Fibroblast of the aortic adventitia (primary cell): ENCODE measurements at regions not wholly inside any gene's neighbourhood (a gene's known extent, or its start where the extent isn't known, plus 50 kb on each side); places are given as distances from the start of the nearest gene placed in this dataset.

Experiments
- DNase-seq: peaks from one replicate; pipeline ENCODE4 v3.0.0-alpha.2; 2010; ENCODE audit warnings: low read depth
- H3K4me3 ChIP-seq: 2 replicates; pipeline ENCODE4 v1.5.1; 2011; ENCODE audit warnings: low read depth, mild to moderate bottlenecking, control low read depth, low read length, moderate library complexity
- TF ChIP-seq, protein P1 (sequence below): IDR thresholded peaks from 2 replicates; pipeline ENCODE4 v1.5.1; 2011; ENCODE audit warnings: mild to moderate bottlenecking, low read length, control low read depth, inconsistent platforms; ENCODE audit not compliant: insufficient read depth

DNA sequence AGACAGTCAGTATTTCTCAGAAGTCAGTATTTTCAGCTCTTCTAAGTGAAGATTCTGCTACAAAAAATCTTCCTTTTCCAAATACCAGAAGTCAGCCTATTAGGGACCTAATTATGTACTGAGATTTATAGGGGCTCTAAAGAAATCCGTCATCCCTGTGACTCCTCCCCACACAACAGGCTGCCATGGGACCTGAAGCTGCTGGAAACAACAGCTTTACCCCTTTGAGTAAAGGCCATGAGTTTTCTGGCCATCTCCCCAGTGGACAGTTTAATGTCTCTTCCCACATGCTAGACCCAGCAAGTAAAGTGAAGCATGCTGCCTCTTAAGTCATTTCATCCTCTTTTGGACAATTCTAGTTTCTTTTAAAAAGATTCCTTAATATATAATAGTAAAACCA lies 255.7 kb upstream of the ACVR2A start:
- no peak overlapping the region for H3K4me3 ChIP-seq
- DNase-seq = no peak
- TF ChIP-seq, protein P1, sequence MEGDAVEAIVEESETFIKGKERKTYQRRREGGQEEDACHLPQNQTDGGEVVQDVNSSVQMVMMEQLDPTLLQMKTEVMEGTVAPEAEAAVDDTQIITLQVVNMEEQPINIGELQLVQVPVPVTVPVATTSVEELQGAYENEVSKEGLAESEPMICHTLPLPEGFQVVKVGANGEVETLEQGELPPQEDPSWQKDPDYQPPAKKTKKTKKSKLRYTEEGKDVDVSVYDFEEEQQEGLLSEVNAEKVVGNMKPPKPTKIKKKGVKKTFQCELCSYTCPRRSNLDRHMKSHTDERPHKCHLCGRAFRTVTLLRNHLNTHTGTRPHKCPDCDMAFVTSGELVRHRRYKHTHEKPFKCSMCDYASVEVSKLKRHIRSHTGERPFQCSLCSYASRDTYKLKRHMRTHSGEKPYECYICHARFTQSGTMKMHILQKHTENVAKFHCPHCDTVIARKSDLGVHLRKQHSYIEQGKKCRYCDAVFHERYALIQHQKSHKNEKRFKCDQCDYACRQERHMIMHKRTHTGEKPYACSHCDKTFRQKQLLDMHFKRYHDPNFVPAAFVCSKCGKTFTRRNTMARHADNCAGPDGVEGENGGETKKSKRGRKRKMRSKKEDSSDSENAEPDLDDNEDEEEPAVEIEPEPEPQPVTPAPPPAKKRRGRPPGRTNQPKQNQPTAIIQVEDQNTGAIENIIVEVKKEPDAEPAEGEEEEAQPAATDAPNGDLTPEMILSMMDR = no peak

DNA sequence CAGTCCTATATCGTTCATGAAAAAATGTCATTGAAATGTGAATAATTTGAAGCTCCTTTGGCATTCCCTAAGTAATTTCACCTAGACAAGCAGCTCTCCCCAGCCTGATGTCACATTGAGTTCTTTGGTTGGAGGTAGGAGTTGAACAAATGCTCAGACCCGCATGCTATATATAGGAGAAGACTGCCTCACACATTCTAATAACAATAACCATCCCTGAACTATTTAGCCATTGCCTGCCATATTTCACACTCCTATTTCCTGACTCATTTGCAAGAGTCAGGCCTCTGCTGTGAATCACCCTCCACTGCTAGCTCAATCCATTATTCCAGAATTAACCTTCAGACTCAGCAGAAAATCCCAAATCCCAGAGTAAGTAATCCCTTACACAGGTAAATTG lies 256.6 kb upstream of the ACVR2A start:
- no peak overlapping the region for H3K4me3 ChIP-seq
- TF ChIP-seq, protein P1 = no peak
- peak; percentile 56 for DNase-seq

- no peak overlapping the region for H3K4me3 ChIP-seq
- TF ChIP-seq, protein P1 = no peak
- no peak for DNase-seq
Observed at GRCh38 chr2:147578529-147578928, 266.3 kb upstream of the ACVR2A start.

- H3K4me3 ChIP-seq = no peak overlapping the region
- DNase-seq = no peak
- TF ChIP-seq, protein P1 = no peak
Observed at GRCh38 chr2:147577998-147578380, 266.8 kb upstream of the ACVR2A start.

GRCh38 chr2:147577323-147577997 lies 267.4 kb upstream of the ACVR2A start:
- no peak for DNase-seq
- no peak overlapping the region for H3K4me3 ChIP-seq
- TF ChIP-seq, protein P1 = no peak

DNA sequence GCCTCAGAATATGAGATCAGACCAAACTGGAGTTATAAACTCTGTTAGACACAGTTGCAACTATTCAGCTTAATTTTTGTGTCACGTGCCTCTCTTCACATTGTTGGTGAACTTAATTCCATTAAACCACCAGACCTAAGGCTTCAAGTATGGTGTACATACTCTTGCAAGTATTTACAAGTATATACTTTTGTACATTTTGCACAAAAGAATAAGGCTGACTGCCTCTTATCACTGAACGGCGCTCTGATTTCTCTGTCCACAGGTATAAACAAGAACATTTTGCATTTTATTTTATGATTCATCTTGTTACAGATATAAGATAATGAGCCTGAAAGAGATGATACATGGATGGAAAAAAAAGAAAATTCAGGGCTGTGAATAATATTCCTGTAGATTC lies 269.7 kb upstream of the ACVR2A start:
- TF ChIP-seq, protein P1 = no peak
- no peak overlapping the region for H3K4me3 ChIP-seq
- no peak for DNase-seq

DNA sequence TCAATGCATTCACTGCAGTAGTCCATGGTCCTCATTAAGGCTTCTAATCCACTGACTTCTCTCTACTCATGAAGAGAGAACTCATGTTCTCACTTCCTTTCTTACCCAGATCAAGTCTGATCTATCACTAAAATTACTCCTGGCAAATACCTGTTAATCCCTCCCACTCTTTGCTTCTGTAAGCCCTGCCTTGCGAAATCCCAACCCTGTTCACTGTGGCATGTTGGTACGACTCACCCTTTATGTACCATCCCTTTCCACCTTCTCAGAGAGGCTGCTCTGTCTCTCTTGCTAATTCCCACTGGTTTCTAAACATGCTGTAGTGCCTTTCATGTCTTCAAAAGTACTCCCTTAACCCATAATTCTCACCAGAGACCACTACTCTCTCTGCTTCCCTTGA lies 272.2 kb upstream of the ACVR2A start:
- TF ChIP-seq, protein P1 = no peak
- H3K4me3 ChIP-seq = no peak overlapping the region
- no peak for DNase-seq
